H1 (cell line): ENCODE measurements at regions not wholly inside any gene's neighbourhood (a gene's known extent, or its start where the extent isn't known, plus 50 kb on each side); places are given as distances from the start of the nearest gene placed in this dataset.
A peak's percentile ranks its signal among the peaks of the same experiment; 100 is the strongest.

Experiments
- CTCF ChIA-PET: fragments of 300-600 bp; sonication (Branson Sonifier 250); formaldehyde crosslinking; loops from one replicate; lab custom pipeline; 2021; ENCODE audit not compliant: partially characterized antibody; lab: Charles Lee
- POLR2A ChIA-PET: fragments of 300-600 bp; sonication (Branson Sonifier 250); formaldehyde crosslinking; loops from one replicate; lab custom pipeline; 2021; ENCODE audit warnings: inconsistent platforms; ENCODE audit not compliant: partially characterized antibody; lab: Charles Lee
- DNase-seq, 2 experiments: peaks; one replicate each; pipeline versions ENCODE4 v3.0.0 to v3.0.0-alpha.2; 2010 to 2022; ENCODE audit warnings: low spot score in 2 of 2, low read depth in 1 of 2, mixed read lengths in 1 of 2
- FAIRE-seq: peaks from 2 replicates; lab custom pipeline; 2011; peaks lifted over from hg19 to GRCh38; lab: Jason Lieb, UNC
- H2AFZ ChIP-seq: 2 replicates; pipeline ENCODE4 v1.8.1; 2012; ENCODE audit warnings: low read length, inconsistent platforms
- H2AK5ac ChIP-seq: 2 replicates; pipeline ENCODE4 v1.6.1; 2013; ENCODE audit warnings: low read depth, low read length
- H2BK120ac ChIP-seq: replicated peaks from 2 replicates; pipeline ENCODE3; 2013; ENCODE audit warnings: low read depth, low read length, inconsistent platforms
- H2BK12ac ChIP-seq: 2 replicates; pipeline ENCODE4 v1.6.1; 2013; ENCODE audit warnings: low read depth, low read length
- H2BK15ac ChIP-seq: 2 replicates; pipeline ENCODE4 v1.6.1; 2013; ENCODE audit warnings: low read length
- H2BK20ac ChIP-seq: 2 replicates; pipeline ENCODE4 v1.6.1; 2013; ENCODE audit warnings: low read length
- H2BK5ac ChIP-seq: 2 replicates; pipeline ENCODE4 v1.6.1; 2013; ENCODE audit warnings: low read depth, low read length
- H3K14ac ChIP-seq: 2 replicates; pipeline ENCODE4 v1.6.1; 2013; ENCODE audit warnings: inconsistent platforms; ENCODE audit not compliant: insufficient read length
- H3K18ac ChIP-seq: 2 replicates; pipeline ENCODE4 v1.6.1; 2013; ENCODE audit warnings: low read length; ENCODE audit errors: extremely low read depth
- H3K23ac ChIP-seq: 2 replicates; pipeline ENCODE4 v1.6.1; 2013; ENCODE audit warnings: inconsistent platforms; ENCODE audit not compliant: insufficient read length
- H3K23me2 ChIP-seq: 2 replicates; pipeline ENCODE4 v1.6.1; 2013; ENCODE audit warnings: low read depth, low read length
- H3K27ac ChIP-seq: 2 replicates; pipeline ENCODE4 v1.6.1; 2011; ENCODE audit warnings: low read depth, low read length, inconsistent platforms
- H3K27me3 ChIP-seq, 4 experiments: replicated peaks in 1 of 4; 1 replicate in 1 of 4; 2 replicates in 3 of 4; pipeline versions ENCODE4 v1.6.1 to v1.8.1; 2011 to 2013; ENCODE audit warnings: low read length in 3 of 4, mild to moderate bottlenecking in 3 of 4, inconsistent platforms in 2 of 4, mixed read lengths in 2 of 4, moderate library complexity in 1 of 4; ENCODE audit not compliant: control insufficient read depth in 3 of 4, insufficient read depth in 3 of 4; ENCODE audit errors: extremely low read depth in 1 of 4
- H3K36me3 ChIP-seq, 4 experiments: 2 replicates each; pipeline versions ENCODE4 v1.6.1 to v1.8.1; 2011 to 2013; ENCODE audit warnings: mild to moderate bottlenecking in 4 of 4, low read length in 3 of 4, moderate library complexity in 2 of 4, control low read depth in 1 of 4, inconsistent platforms in 1 of 4; ENCODE audit not compliant: insufficient read depth in 4 of 4, control insufficient read depth in 2 of 4
- H3K4ac ChIP-seq: replicated peaks from 2 replicates; pipeline ENCODE3; 2013; ENCODE audit warnings: low read length, low read depth, mixed read lengths, inconsistent platforms; ENCODE audit not compliant: insufficient read length
- H3K4me1 ChIP-seq, 4 experiments: replicated peaks in 1 of 4; 1 replicate in 1 of 4; 2 replicates in 3 of 4; pipeline versions ENCODE4 v1.6.1 to v1.8.1; 2011 to 2013; ENCODE audit warnings: low read length in 3 of 4, inconsistent platforms in 2 of 4, mixed read lengths in 1 of 4; ENCODE audit not compliant: insufficient read depth in 4 of 4, control insufficient read depth in 3 of 4
- H3K4me2 ChIP-seq, 2 experiments: 2 replicates each; pipeline versions ENCODE4 v1.6.1 to v1.8.1; 2011 to 2013; ENCODE audit warnings: low read depth in 2 of 2, low read length in 2 of 2, control low read depth in 1 of 2, inconsistent platforms in 1 of 2, mild to moderate bottlenecking in 1 of 2; ENCODE audit not compliant: insufficient read depth in 1 of 2
- H3K4me3 ChIP-seq, 4 experiments: fragments of 200-600, 300-600 bp in 1 of 4; sonication (generic), shearing (Covaris generic), sonication (Bioruptor Twin) in 1 of 4; 2 replicates each; pipeline versions ENCODE4 v1.5.1 to v1.8.1; 2011 to 2016; ENCODE audit warnings: low read length in 4 of 4, low read depth in 3 of 4, control low read depth in 2 of 4, inconsistent platforms in 2 of 4, mild to moderate bottlenecking in 2 of 4, mixed read lengths in 1 of 4, moderate library complexity in 1 of 4; ENCODE audit not compliant: insufficient read depth in 2 of 4; ENCODE audit errors: extremely low read depth in 1 of 4
- H3K56ac ChIP-seq: replicated peaks from 2 replicates; pipeline ENCODE3; 2013; ENCODE audit warnings: low read depth, mild to moderate bottlenecking, mixed read lengths, low read length, inconsistent platforms; ENCODE audit not compliant: insufficient read length
- H3K79me1 ChIP-seq: 2 replicates; pipeline ENCODE4 v1.6.1; 2013; ENCODE audit warnings: low read depth, low read length, control low read depth
- H3K79me2 ChIP-seq, 2 experiments: 2 replicates each; pipeline versions ENCODE4 v1.6.1 to v1.8.1; 2012 to 2013; ENCODE audit warnings: low read length in 2 of 2, mild to moderate bottlenecking in 2 of 2, inconsistent platforms in 1 of 2; ENCODE audit not compliant: insufficient read depth in 2 of 2, control insufficient read depth in 1 of 2
- H3K9ac ChIP-seq, 4 experiments: replicated peaks in 1 of 4; 1 replicate in 1 of 4; 2 replicates in 3 of 4; pipeline versions ENCODE4 v1.6.1 to v1.8.1; 2011 to 2013; ENCODE audit warnings: low read depth in 3 of 4, low read length in 3 of 4, control low read depth in 2 of 4, mild to moderate bottlenecking in 2 of 4, moderate library complexity in 2 of 4, inconsistent platforms in 1 of 4; ENCODE audit errors: extremely low read depth in 1 of 4
- H3K9me3 ChIP-seq, 2 experiments: 2 replicates each; pipeline versions ENCODE4 v1.6.1 to v1.8.1; 2012 to 2013; ENCODE audit warnings: mild to moderate bottlenecking in 2 of 2, moderate library complexity in 2 of 2, control low read depth in 1 of 2, inconsistent platforms in 1 of 2, low read depth in 1 of 2, low read length in 1 of 2, mixed read lengths in 1 of 2; ENCODE audit not compliant: insufficient read depth in 2 of 2
- H4K20me1 ChIP-seq, 2 experiments: replicated peaks in 1 of 2; 2 replicates each; pipeline versions ENCODE3 to v1.8.1; 2011 to 2013; ENCODE audit warnings: inconsistent platforms in 2 of 2, low read length in 2 of 2, mild to moderate bottlenecking in 1 of 2; ENCODE audit not compliant: insufficient read depth in 2 of 2, control insufficient read depth in 1 of 2
- H4K5ac ChIP-seq: 2 replicates; pipeline ENCODE4 v1.6.1; 2013; ENCODE audit warnings: low read length, low read depth, mixed read lengths, inconsistent platforms; ENCODE audit not compliant: insufficient read length
- H4K8ac ChIP-seq: 2 replicates; pipeline ENCODE4 v1.8.0; 2013; ENCODE audit warnings: mild to moderate bottlenecking, moderate library complexity, low read length, inconsistent platforms; ENCODE audit not compliant: insufficient read depth; ENCODE audit errors: extremely low read depth
- H4K91ac ChIP-seq: replicated peaks from 2 replicates; pipeline ENCODE3; 2013; ENCODE audit warnings: low read length, mixed read lengths, inconsistent platforms; ENCODE audit not compliant: insufficient read length
- BACH1 ChIP-seq: IDR thresholded peaks from 2 replicates; pipeline ENCODE4 v1.6.1; 2012; ENCODE audit warnings: low read length, improper control_type of control experiment
- TEAD4 ChIP-seq: IDR thresholded peaks from 2 replicates; pipeline ENCODE4 v1.6.1; 2012; ENCODE audit warnings: low read depth, low read length, inconsistent platforms, mixed read lengths
- WGBS, 2 experiments: shearing (Covaris generic) in 1 of 2; methylation state at CpG; one replicate each; pipeline versions ENCODE4 v1.1.6 to v1.1.7; 2013 to 2015; ENCODE audit warnings: low lambda C conversion rate in 2 of 2, mixed read lengths in 2 of 2, inconsistent platforms in 1 of 2, low coverage in 1 of 2, missing lambda C conversion rate in 1 of 2; ENCODE audit not compliant: insufficient replicate concordance in 2 of 2, insufficient coverage in 1 of 2, insufficient read length in 1 of 2; ENCODE audit errors: extremely low coverage in 1 of 2, missing lambda C conversion rate in 1 of 2; 5-methylcytosine and 5-hydroxymethylcytosine counted together

DNA sequence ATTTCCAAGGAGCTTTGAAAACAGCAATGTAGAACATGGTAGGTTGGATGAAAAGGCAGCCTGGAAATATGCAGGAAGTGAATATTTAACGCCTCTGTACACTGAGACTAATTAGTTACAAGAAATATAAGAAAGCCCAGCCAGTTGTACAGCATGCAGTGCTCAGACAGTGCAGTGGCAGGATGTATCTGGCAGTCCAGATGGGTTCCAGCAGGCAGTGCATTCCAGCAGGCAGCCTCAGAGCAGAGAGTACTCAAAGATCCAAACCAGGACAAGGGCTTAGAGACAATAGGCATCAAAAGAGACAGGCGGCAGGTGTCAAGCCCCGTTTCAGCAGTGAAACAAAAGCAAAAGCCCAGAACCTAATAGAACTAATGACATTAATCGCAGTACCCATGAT lies 2776.3 kb downstream of the PCDH9 start:
- H4K8ac ChIP-seq = no peak overlapping the region
- no peak overlapping the region for H2BK120ac ChIP-seq
- CTCF ChIA-PET = no interaction called here
- H2AFZ ChIP-seq = no peak overlapping the region
- no peak overlapping the region for H3K14ac ChIP-seq
- H3K4ac ChIP-seq = no peak overlapping the region
- H3K18ac ChIP-seq = no peak overlapping the region
- no peak overlapping the region for H4K5ac ChIP-seq
- no peak overlapping the region for H2BK15ac ChIP-seq
- H3K36me3 ChIP-seq = no peaks in the 10 kb centered on the region
- H3K27me3 ChIP-seq = no peaks in the 10 kb centered on the region
- DNase-seq (no peak), FAIRE-seq (no peak)
- no peak overlapping the region for H3K9ac ChIP-seq
- no peaks in the 10 kb centered on the region for H3K9me3 ChIP-seq
- no peaks in the 10 kb centered on the region for H3K4me1 ChIP-seq
- TF ChIP-seq BACH1 = no peak
- TF ChIP-seq TEAD4 = peak; percentile 38; the same call in 1 of the 2 replicates
- no peaks in the 10 kb centered on the region for H3K79me2 ChIP-seq
- no peak overlapping the region for H2BK20ac ChIP-seq
- no peak overlapping the region for H4K91ac ChIP-seq
- H3K23me2 ChIP-seq = no peaks in the 10 kb centered on the region
- H3K56ac ChIP-seq = no peak overlapping the region
- H3K4me3 ChIP-seq = no peak overlapping the region
- no peak overlapping the region for H3K4me2 ChIP-seq
- no peak overlapping the region for H3K27ac ChIP-seq
- H2BK12ac ChIP-seq = no peak overlapping the region
- no peaks in the 10 kb centered on the region for H3K79me1 ChIP-seq
- no peaks in the 10 kb centered on the region for H4K20me1 ChIP-seq
- POLR2A ChIA-PET = no interaction called here
- H2BK5ac ChIP-seq = no peak overlapping the region
- WGBS, 2 experiments = 89% methylated on average over 4 of the region's 4 CpGs; no CpG with 5 or more reads in 1 of the 2 experiments
- H2AK5ac ChIP-seq = no peak overlapping the region
- H3K23ac ChIP-seq = no peak overlapping the region
